Kidney (tissue), 13 donors: ENCODE measurements at regions not wholly inside any gene's neighbourhood (a gene's known extent, or its start where the extent isn't known, plus 50 kb on each side); places are given as distances from the start of the nearest gene placed in this dataset.

Experiments used
- DNase-seq, 5 donors: peaks; one replicate each; pipeline ENCODE4 v3.0.0-alpha.2; 2013 to 2020
- FAIRE-seq: peaks from 2 replicates; lab custom pipeline; 2012; peaks lifted over from hg19 to GRCh38; lab: Jason Lieb, UNC
- H3K27ac ChIP-seq, 2 donors: one replicate each; pipeline ENCODE4 v1.7.0; 2013; ENCODE audit warnings: low read depth in 2 of 2, low read length in 2 of 2, inconsistent platforms in 1 of 2
- H3K27me3 ChIP-seq: one replicate; pipeline ENCODE4 v1.7.1; 2013; ENCODE audit warnings: low read length, inconsistent platforms; ENCODE audit not compliant: control insufficient read depth, insufficient read depth
- H3K36me3 ChIP-seq, 3 donors: one replicate each; pipeline versions ENCODE4 v1.7.0 to v1.7.1; 2013; ENCODE audit warnings: low read length in 3 of 3, control low read depth in 1 of 3, inconsistent platforms in 1 of 3; ENCODE audit not compliant: insufficient read depth in 3 of 3, control insufficient read depth in 2 of 3
- H3K4me1 ChIP-seq, 3 donors: one replicate each; pipeline versions ENCODE4 v1.7.0 to v1.7.1; 2013; ENCODE audit warnings: low read length in 3 of 3, inconsistent platforms in 1 of 3, low read depth in 1 of 3; ENCODE audit not compliant: control insufficient read depth in 2 of 3, insufficient read depth in 2 of 3
- H3K4me3 ChIP-seq, 3 donors: one replicate each; pipeline versions ENCODE4 v1.7.0 to v1.8.1; 2013; ENCODE audit warnings: low read length in 3 of 3, control low read depth in 1 of 3, inconsistent platforms in 1 of 3
- H3K9ac ChIP-seq, 3 donors: one replicate each; pipeline versions ENCODE4 v1.7.0 to v1.7.1; 2013; ENCODE audit warnings: low read length in 3 of 3, control low read depth in 1 of 3, inconsistent platforms in 1 of 3
- H3K9me3 ChIP-seq, 3 donors: one replicate each; pipeline versions ENCODE4 v1.7.0 to v1.7.1; 2013; ENCODE audit warnings: low read length in 3 of 3, control low read depth in 1 of 3, inconsistent platforms in 1 of 3; ENCODE audit not compliant: control insufficient read depth in 2 of 3, insufficient read depth in 1 of 3
- intact Hi-C: fragments of 100-400 bp; cut with DNase I; formaldehyde crosslinking; loops from one replicate; pipeline ENCODE4 v1.11.1; 2022
- TF ChIP-seq, protein P1 (sequence below): IDR thresholded peaks from 3 replicates; pipeline ENCODE4 v1.5.1; 2012; ENCODE audit warnings: mild to moderate bottlenecking, moderate library complexity, borderline replicate concordance; ENCODE audit not compliant: insufficient read depth; ENCODE audit errors: extremely low read depth
- donor health status: control.
- donor health status: control.
- donor health status: control.
- donor health status: control.
- donor health status: control.
- donor health status: DM: yes; HTN: yes; CAD: no.
- donor health status: Normal renal cell carcinoma (clear cell type).

DNA sequence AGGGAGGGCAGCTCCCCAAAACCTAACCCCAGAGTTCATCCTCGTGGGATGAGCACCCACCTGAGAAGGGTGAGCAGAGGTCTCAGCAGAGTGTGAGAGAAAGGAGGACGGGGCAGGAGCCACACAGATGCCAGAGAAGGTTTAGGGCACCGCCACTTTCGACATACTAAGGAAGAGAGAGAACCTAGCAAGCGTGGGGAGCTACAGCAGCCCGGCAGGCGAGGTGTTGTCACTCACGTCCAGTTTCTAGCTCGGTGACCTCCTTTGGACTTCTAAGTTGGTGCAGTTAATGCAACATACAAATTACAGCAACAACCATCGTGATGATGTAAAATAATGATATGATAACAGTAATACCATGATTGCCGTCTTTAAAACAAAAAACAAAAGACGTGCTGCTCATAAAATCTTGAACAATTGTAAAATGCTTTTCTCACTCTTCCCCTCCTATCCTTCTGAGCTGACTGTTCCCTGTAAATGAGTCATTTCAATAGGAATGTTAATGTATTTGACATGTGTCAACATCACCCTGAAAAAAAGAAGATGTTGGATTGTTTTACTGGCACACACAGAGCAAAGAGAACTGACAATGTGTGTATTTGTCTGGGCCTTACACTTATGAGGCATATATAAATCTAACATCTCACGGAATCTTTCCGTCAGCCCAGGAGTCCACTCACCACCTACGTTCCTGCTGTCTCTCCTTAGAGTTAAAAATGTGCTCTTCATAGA is 158.2 kb upstream of the MAF start:
- Histone ChIP-seq H3K27ac (no peak overlapping the region), H3K4me3 (no peak overlapping the region), H3K9ac (no peak overlapping the region), H3K4me1 (no peaks in the 10 kb centered on the region), H3K9me3 (no peaks in the 10 kb centered on the region), H3K27me3 (no peaks in the 10 kb centered on the region), H3K36me3 (no peaks in the 10 kb centered on the region)
- no peak for FAIRE-seq
- DNase-seq = no peak
- TF ChIP-seq, protein P1, sequence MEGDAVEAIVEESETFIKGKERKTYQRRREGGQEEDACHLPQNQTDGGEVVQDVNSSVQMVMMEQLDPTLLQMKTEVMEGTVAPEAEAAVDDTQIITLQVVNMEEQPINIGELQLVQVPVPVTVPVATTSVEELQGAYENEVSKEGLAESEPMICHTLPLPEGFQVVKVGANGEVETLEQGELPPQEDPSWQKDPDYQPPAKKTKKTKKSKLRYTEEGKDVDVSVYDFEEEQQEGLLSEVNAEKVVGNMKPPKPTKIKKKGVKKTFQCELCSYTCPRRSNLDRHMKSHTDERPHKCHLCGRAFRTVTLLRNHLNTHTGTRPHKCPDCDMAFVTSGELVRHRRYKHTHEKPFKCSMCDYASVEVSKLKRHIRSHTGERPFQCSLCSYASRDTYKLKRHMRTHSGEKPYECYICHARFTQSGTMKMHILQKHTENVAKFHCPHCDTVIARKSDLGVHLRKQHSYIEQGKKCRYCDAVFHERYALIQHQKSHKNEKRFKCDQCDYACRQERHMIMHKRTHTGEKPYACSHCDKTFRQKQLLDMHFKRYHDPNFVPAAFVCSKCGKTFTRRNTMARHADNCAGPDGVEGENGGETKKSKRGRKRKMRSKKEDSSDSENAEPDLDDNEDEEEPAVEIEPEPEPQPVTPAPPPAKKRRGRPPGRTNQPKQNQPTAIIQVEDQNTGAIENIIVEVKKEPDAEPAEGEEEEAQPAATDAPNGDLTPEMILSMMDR = no peak
- intact Hi-C loops = no loop called here

DNA sequence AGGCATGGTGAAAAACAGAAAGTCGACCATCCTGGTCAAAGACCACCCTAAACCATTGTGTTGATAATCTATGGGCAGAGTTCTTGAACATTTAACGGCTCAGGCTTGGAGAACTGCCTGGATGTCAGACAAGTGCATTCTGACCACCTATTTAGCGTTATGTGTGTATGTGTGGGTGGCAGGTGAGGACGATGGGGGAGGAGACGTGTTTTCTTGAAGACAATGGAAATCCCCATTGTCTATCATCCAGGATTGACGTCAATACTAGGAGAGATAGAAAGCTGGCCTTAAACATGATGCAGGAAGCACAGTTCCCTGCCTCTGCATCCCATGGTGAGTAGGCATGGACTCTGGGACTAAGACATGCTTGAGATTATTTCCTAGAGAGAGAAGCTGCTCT is 157.4 kb upstream of the MAF start:
- no peak overlapping the region for H3K9ac ChIP-seq
- intact Hi-C loops = no loop called here
- H3K4me1 ChIP-seq = no peaks in the 10 kb centered on the region
- no peaks in the 10 kb centered on the region for H3K27me3 ChIP-seq
- H3K36me3 ChIP-seq = no peaks in the 10 kb centered on the region
- H3K9me3 ChIP-seq = no peaks in the 10 kb centered on the region
- DNase-seq (no peak), FAIRE-seq (no peak)
- H3K4me3 ChIP-seq = no peak overlapping the region
- H3K27ac ChIP-seq = no peak overlapping the region
- TF ChIP-seq, protein P1 = no peak

DNA sequence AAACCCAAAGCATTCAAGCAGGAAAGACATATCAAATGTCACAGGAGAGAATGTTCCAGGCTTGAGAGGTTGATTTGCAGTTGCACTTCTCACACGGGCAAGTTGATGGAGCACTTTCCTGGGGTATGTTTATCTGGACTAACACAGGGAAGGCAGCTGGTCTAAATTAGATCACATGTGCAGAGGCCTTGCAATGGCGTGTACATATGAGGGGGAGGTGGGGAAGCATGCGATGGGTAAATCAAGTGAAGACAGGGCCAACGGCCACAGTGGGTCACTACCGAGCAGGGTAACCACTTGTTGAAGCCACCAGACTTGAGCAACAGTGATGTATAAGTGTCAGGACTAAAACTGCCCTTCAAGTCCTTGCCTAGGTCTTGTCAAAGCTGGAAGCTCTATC is 156.6 kb upstream of the MAF start:
- no peak overlapping the region for H3K9ac ChIP-seq
- TF ChIP-seq, protein P1 = no peak
- H3K36me3 ChIP-seq = no peaks in the 10 kb centered on the region

DNA sequence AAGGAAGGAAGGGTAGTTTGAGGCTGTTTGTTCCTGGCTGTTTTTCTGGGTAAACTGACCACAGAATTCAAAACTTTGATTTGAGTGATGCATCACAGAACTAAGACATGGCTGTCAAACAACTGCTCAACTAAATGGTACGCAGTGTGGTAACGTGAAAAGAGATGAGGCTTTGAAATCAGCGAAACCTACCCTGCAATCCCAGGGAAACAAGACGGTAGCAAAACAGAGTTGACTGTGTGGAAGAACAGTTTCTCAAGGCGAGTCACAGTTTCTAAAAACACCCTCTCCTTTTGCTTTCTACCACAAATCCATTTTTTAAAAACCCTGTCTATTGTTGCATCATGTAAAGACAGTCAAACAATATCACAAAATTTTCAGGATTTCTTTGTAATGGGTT is 156.0 kb upstream of the MAF start:
- DNase-seq (no peak), FAIRE-seq (no peak)
- Histone ChIP-seq H3K36me3 (no peaks in the 10 kb centered on the region), H3K4me1 (no peaks in the 10 kb centered on the region), H3K9ac (no peak overlapping the region), H3K27me3 (no peaks in the 10 kb centered on the region), H3K4me3 (no peak overlapping the region), H3K27ac (no peak overlapping the region), H3K9me3 (no peaks in the 10 kb centered on the region)
- intact Hi-C loops = no loop called here
- TF ChIP-seq, protein P1 = no peak

More for the DNA sequence above, 156.6 kb upstream of the MAF start:
- H3K4me3 ChIP-seq = no peak overlapping the region
- no peaks in the 10 kb centered on the region for H3K4me1 ChIP-seq
- H3K27me3 ChIP-seq = no peaks in the 10 kb centered on the region
- DNase-seq = no peak
- no peaks in the 10 kb centered on the region for H3K9me3 ChIP-seq
- FAIRE-seq = no peak
- no peak overlapping the region for H3K27ac ChIP-seq
- intact Hi-C loops = no loop called here
